ENCODE measurements at regions not wholly inside any gene's neighbourhood (a gene's known extent, or its start where the extent isn't known, plus 50 kb on each side); places are given as distances from the start of the nearest gene placed in this dataset.

DNA sequence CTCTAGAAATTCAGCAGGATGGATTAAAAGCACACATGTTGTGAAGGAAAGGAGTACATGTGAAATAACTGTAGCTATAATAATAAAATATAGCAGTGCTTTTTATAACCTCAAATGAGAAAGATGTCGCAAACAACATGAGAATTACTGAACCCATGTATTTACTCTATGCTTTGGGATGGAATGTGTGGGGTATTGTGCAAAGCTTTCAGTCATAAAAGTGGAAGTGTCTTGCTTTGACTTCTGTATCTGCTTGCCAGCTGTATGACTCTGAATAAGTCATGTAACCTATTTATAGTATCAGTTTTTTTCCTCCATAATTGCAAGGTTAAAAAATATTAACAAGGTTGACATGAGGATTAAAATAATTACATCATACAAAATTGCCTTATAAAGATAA is 519.3 kb upstream of the CADM2 start:
- DNase-seq (ENCODE audit: low spot score), result no peak

DNA sequence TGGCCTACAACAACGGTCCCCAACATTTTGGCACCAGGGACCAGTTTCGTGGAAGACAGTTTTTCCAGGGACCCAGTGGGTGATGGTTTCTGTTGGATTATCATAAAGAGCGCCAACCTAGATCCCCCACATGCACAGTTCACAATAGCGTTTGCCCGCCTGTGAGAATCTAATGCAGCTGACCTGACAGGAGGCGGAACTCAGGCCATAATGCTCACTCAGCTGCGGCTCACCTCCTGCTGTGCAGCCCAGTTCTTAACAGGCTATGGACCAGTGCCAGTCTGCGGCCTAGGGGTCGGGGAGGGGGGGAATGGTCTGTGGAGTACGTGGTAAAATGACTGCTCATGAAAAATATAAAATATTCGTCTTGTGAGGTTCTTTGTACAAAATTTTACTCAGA is 518.5 kb upstream of the CADM2 start:
- DNase-seq (ENCODE audit: low spot score), result no peak

DNA sequence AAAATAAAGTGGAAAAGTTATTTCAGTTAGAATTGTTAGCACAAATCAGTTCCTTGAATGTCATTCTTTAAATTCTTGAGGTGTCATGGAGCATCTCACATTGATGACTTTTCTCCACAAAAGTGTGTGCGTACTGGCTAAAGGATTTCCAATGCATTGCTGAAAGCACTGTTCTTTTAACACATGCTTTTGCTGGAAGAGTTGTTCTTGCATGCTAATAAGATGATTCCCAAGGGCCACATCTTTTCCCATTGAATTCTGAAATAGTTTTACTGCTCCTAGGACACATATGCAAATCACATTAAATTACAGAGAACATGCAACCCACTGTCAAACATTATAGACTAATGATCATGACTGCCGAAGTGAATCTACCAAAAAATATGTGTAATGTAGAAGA is 516.3 kb upstream of the CADM2 start:
- no peak for DNase-seq (ENCODE audit: low spot score)

DNA sequence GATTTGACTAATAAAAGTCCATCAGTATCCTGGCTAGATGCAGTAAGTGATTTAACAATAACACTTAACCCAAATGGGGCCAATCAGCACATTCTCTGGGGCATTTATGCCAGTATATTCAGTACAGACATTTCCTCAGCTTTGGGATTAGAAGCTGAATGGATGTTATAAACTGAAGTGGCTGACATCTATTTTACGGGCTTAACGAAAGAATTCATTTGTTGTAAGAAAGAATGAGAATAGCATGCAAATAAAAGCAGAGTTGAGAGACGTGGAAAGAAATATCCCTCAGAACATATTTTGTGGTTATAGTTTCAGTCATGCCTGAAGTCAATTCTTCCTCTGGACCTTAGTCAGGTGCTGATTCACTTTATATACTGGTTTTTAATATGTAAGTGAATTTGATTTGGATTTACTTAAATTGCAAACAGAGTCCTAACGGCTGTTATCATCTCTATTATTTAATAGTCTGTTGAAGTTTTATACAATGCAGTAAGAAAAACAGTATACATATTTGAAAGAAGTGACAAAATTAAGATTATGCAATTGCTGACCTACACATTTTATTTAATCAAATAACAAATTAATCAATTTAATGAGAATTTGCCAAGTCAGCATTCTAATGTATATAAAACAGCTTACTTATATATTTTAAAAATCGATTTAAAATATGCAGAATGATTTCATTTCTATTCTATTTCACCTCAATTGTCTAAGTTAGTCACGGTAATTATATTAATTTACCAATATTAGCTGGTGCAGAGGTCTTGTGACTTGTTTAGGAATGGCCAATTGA is 513.9 kb upstream of the CADM2 start:
- DNase-seq (ENCODE audit: low spot score), result no peak

DNA sequence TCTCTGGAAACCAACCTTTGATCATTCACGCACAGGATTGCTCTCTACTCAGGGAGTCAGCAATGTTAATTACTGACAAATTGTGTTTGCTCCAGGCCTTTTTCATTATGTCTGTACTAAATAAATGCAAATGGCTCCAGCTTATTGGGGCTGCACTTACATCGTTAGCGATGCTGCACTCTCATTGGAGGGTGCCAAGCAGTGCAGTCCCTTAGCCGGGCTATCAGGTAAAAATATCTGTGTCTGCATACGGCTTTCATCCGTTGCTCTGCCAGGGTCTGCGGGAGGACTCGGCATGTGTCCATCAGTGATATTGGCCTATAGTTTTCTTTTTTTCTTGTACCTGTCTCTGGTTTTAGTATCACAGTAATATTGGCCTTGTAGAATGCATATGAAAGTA is 471.5 kb upstream of the CADM2 start:
- DNase-seq (ENCODE audit: low spot score), result no peak

DNA sequence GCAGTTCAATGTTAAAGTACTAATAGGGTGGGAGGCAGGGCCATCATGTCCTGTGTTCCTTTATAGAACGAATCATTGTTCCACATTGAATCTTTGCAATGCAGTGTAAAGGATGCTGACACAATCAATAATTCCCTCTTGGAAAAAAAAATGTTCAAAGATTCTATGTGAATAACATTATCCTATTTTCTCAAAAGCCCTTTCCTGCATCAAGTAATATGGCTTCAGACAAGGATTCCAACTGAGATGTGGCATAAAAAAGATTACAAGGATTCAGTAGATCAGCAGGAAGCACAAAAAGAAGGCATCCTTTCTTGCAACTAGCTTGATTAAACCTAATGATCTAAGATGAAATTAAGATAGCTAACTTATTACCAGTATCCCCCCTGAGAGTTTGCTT is 454.0 kb upstream of the CADM2 start:
- no peak for DNase-seq (ENCODE audit: low spot score)

DNA sequence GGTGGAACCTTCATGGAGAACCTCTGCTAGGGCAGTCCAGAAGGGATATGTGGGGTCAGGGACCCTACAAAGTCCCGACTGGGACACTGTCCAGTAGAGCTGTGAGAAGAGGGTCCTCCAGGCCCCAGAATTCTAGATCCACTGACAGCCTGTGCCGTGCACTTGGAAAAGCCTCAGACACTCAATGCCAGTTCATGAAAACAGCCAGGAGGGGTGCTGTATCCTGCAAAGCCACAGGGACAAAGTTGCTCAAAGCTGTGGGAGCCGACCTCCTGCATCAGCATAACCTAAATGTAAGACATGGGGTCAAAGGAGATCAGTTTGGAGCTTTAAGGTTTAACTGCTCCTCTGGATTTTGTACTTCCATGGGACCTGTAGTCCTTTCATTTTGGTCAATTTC is 448.8 kb upstream of the CADM2 start:
- DNase-seq (ENCODE audit: low spot score), result no peak

DNA sequence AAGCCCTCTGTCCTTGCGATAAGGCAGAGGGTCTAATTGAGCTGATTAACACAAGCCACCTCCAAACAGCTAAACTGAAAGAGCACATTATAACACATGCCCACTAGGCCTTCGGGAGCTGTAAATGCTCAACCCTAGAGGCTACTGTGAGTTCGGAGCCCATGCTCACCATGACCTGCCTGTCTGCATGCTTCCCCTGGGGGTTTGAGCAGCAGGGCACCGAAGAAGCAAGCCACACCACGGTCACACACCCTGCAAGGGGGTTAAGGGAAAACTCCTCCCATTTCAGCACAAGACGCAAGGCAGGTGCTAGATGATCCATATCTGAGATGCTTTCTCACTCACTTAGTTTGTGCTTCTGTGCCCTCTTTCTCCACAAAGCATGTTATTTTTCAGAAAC is 435.9 kb upstream of the CADM2 start:
- no peak for DNase-seq (ENCODE audit: low spot score)

DNA sequence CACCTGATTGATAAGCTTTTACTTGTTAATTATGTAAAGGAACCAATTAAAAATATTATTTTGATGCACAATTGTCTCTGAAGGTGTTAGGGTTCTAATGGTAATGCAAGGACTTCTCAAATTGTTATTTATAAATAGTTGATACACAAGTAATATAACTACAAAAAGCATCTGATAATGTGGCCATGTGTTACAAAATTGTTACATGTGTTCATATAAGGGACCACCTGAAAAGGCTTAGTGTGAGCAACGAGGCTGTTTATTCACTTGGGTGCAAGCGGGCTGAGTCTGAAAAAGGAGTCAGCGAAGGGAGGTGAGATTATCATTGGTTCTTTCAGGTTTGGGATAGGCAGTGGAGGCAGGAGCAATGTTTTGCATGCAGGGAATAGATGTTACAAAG is 421.9 kb upstream of the CADM2 start:
- DNase-seq (ENCODE audit: low spot score), result no peak

DNA sequence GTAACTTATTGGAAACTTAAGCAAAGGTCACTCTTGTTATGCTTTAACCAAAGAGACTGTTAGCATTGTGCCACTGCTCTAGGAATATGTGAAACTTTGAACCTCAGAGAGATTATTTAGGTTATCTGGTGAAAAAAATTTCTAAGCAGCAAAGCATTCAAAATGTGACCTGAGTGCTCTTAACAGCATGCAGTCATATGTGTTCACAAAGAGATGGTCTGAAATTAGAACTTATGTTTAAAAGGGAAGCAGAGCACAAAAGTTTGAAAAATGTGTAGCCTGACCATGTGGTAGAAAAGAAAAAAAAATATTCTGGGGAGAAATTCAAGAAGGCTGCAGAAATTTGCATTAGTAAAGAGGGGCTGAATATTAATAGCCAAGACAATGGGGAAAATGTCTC is 420.2 kb upstream of the CADM2 start:
- no peak for DNase-seq (ENCODE audit: low spot score)

DNA sequence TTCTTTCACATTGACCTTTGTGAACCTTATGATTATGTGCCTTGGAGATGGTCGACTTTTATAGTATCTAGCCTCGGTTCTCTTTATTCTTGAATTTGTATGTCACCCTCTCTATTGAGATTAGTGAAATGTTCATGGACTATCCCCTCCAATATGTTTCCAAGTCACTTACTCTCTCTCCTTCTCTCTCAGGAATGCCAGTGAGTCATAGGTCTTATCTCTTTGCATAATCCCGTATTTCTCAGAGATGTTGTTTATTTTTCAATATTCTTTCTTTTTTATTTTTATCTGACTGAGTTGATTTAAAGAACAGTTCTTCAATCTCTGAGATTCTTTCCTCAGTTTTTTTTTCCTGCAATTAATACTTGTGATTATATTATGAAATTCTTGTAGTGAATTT is 411.6 kb upstream of the CADM2 start:
- DNase-seq (ENCODE audit: low spot score), result no peak

DNA sequence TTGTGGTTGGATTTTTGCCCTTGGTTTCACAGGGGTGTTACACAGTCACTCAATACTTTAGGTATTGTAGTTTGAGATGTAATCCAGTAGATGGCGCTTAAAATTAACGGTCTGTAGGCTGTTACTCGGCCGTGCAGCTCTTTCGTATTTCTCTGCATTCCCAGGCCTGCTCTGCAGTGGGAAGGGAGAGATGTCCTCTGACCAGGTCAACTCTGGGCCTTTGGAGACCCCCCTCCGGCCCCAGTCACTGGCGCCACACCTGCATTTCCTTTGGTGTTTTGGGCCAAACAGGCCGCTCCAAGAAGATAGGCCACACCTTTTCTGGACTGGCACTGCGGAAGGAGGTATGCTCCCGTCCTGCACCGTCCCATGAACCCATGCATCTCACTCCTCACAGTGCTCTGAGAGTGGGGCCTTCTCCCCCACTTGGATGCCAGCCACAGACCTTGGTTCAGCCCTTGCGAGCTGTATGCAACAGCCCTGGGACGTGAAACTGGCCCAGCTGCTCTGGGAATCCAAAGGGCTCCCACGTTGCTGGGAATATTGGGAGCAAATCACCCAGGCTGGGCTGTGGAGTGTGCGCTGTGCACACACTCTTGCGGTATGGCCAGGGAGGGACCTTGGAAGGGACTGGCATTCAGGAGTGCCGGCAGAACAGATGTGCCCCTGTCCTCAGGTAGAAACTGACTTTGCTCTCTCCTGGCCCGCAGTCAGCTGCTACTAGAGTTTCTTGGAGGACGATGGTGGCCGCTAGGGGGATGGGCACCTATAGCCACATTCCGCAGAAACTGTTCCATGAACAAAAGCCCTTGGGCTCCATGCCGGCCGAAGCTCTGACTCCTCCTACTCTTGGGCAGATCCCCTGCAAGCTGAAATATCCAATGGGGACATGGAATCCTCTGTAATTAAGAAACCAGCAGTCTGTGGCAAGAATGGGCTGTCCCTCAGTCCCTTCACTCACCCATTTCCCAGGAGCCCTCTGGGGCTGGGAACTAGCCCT is 410.5 kb upstream of the CADM2 start:
- DNase-seq (ENCODE audit: low spot score), result peak; percentile 2

DNA sequence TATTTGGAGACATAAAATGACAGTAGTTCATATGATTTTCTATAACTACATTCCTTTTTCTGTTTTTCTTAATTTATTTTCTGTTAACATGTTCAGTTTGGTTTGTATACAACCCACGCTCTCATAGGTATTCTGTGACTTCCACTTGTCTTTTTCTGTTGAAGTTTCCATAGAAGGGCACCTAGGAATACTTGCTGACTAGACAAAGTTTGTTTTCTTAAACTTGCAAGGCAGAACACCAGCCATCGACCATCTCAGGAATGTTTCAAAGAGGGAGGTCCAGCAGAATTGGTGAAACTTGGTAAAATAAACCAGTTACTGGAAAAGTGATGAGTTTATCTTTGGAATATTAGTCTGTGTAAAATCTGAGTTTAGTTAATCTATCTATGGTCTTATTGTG is 403.2 kb upstream of the CADM2 start:
- DNase-seq (ENCODE audit: low spot score), result no peak

DNA sequence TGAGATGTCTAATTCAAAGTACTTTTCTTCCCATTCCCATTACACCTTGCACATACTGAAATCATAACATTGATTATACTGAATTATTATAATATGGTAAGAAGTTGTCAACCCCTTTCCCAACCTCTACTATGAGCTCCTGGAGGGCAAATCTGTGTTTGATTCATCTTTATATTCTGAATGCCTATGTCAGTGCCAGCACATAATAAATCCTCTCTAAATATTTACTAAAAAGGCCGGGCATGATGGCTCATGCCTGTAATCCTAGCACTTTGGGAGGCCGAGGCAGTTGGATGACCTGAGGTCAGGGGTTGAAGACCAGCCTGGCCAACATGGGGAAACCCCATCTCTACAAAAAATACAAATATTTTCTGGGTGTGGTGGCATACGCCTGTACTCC is 392.5 kb upstream of the CADM2 start:
- DNase-seq (ENCODE audit: low spot score), result no peak

DNA sequence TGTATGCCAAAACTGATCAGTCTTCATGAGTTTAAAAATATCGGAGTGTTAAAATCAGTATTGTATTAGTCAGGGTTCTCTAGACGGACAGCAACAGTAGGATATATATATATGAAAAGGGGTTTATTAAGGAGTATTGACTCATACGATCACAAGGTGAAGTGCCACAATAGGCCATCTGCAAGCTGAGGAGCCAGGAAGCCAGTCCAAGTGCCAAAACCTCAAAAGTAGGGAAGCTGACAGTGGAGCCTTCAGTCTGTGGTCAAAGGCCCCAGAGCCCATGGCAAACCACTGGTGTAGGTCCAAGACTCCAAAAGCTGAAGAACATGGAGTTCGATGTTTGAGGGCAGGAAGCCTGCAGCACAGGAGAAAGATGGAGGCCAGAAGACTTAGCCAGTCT is 391.0 kb upstream of the CADM2 start:
- DNase-seq (ENCODE audit: low spot score), result no peak

DNA sequence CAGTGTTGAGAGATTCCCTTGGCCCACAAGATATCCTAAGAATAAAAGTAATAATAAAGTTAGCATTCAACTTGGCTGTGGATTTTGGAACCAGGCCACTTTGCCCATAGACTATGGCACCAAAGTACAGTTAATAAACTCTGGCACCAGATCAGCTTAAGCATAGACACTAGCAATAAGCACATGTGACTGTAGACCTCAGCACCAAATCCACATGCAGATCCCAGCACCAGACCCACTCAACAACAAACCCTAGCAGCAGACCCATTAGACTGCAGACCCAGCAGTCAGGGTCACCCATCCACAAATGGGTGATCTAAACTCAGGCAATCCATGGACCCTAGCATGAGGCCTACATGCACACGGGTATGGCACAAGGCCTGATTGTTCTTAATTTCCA is 384.8 kb upstream of the CADM2 start:
- DNase-seq (ENCODE audit: low spot score), result no peak

DNA sequence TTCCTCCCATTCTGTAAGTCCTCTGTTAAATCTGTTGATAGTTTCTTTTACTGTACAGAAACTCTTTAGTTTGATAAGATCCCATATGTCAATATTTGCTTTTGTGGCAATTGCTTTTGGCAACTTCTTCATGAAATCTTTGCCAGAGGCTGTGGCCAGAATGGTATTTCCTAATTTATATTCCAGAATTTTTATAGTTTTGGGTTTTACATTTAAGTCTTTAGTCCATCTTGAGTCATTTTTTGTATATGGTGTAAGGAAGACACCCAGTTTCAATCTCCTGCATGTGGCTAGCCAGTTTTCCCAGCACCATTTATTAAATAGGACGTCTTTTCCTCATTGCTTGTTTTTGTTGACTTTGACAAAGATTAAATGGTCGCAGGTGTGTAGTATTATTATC is 372.4 kb upstream of the CADM2 start:
- DNase-seq (ENCODE audit: low spot score), result no peak

DNA sequence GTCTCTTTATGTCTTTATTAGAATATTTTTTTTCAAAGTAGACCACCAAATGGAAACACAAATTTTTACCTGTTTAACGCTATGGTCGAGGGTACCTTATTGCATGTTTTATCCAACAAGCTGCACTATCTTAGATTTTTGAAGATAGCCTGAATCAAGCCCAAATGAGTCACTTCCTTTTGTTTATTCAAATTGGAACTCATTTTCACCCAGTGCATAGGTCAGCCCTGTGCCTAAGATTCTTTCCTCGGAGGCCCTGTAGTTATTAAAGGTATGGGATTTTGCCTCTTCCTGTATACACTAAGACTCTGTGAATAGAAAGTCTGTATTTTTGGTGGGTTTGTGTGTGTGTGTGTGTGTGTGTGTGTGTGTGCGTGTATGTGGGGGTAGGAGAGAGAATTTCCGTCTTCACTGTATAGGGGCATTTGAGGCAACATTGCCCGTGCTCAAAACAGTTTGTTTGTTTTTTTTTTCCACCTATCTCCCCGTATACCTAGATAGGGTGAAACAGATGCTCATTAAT is 358.0 kb upstream of the CADM2 start:
- DNase-seq (ENCODE audit: low spot score), result no peak

DNA sequence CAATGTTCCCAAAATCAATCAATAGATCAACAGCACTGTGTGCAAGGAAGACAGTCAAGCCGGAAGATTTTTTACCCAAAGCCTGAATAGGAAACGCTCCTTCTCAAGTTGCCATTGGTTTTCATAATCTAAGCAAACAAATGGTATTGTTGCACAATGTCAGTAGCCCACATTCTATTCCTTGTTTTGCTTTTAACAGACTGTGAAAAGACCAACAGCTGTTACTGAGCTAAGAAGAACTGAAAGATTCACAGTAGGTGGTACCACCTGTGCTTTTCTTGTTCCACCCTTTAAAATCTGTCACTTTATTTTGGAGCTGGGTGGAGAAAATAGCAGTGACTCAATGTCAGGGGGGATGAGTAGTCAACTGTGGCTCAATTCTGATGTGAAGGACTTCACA is 357.5 kb upstream of the CADM2 start:
- DNase-seq (ENCODE audit: low spot score), result no peak

DNA sequence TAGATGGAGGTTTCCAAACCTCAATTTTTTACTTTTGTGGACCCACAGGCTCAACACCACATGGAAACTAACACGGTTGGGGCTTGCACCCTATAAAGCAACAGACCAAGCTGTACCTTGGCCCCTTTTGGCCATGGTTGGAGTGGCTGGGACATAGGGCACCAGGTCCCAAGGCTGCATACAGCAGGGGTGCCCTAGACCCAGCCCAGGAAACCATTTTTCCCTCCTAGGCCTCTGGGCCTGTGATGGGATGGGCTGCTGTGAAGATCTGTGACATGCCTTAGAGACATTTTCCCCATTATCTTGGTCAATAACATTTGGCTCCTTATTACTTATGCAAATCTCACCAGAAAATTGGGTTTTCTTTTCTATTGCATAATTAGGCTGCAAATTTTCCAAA is 337.0 kb upstream of the CADM2 start:
- no peak for DNase-seq (ENCODE audit: low spot score)

DNA sequence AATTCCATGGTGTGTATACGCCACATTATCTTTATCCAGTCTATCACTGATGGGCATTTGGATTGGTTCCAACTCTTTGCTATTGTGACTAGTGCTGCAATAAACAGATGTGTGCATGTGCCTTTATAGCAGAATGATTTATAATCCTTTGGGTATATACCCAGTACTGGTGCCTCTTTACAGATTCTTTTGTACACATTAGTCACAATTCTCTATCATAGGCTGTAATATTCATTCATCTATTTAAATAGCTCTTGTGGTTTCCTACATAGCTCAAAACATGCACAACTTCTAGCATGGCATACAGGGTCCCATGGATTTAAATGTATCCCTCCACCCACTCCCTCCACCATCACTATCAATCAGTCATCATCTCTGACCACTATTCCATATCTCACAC is 324.1 kb upstream of the CADM2 start:
- DNase-seq (ENCODE audit: low spot score), result no peak

DNA sequence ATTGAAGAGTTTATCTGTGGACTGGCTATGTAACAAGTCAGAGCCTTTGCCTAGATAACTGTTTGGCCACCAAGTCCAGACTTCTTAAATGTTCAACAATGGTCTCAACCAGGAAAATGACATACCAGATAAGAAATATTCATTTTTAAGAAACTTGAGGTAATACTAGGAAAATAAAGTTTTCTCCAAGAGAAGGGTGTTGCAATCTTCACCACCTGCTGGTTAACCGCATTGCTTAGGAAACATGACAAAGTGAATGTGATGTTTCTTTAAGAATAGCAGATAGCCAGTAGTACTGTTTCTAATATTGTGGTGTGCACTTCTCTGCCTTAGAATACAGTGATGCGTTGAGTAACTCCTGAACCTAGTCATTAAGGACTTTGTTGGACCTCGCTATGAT is 321.5 kb upstream of the CADM2 start:
- no peak for DNase-seq (ENCODE audit: low spot score)

DNA sequence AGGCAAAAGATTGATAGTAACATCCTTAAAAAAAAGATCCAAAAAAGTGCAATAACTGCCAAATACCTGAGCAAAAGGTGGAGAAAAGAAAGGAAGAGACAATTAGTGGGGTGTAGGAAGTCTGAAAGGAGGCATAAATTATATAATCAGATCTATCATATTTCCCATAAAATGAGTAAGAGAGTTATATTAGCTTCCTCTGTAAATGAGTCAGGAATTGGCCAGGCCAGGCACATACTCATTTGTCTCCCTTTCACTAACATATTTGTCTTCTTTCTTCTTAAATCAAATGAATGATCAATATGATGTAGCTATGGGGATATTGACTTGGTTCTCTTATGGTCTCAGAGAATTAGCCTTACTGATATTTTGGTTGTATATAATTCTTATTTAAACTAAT is 292.3 kb upstream of the CADM2 start:
- no peak for DNase-seq (ENCODE audit: low spot score)

All from AG08396 (cell line).